ENCODE measurements at regions not wholly inside any gene's neighbourhood (a gene's known extent, or its start where the extent isn't known, plus 50 kb on each side); places are given as distances from the start of the nearest gene placed in this dataset.

DNA sequence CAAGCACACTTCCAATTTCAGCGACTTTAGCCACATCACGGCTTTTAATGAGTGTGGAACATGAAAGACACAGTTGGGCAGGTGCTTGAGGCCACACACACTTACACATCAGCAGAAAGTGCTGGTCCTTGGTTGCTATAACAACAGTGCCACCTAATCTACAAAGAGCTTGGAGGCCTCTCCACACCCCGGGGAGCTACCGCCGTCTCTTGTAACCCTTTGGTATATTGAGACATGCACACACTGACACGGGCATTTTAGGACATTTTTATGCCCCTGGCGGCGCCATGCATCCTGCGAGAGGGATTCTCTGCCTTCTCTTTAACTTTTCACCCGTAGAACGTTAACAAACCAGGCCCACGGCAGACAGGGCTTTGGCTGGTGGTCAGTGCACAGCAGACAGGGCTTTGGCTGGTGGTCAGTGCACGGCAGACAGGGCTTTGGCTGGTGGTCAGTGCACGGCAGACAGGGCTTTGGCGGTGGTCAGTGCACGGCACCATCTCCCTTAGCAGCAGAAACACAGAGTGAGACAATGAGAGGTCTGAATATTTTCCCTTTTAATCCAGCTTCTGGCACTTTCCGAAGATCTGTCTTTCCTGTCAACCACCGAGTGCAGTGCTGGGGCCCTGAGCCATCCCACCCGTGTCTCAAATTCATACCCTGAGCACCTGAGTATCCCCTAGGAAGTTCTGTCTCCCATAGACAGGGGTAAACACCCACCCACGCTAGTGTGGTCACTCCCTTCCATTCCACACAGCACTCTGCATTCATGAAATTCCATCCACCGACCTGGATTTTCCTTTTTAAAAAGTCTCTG lies 116.6 kb upstream of the RPS6KA2 start:
- TF ChIP-seq POLR2AphosphoS5 (IDR thresholded peaks at IDR 0.05) = no peak
- 72% methylated on average over 21 of the region's 21 CpGs for WGBS
- DNase-seq (ENCODE audit: low spot score) = no peak
- Histone ChIP-seq H3K9me3 (no peaks in the 10 kb centered on the region), H3K36me3 (no peaks in the 10 kb centered on the region), H3K27ac (no peak overlapping the region), H3K27me3 (replicated peaks; ENCODE audit: insufficient read depth) (no peaks in the 10 kb centered on the region), H3K4me3 (no peak overlapping the region), H3K4me1 (replicated peaks) (no peaks in the 10 kb centered on the region)
- intact Hi-C loops (cut with DNase I) = no loop called here

DNA sequence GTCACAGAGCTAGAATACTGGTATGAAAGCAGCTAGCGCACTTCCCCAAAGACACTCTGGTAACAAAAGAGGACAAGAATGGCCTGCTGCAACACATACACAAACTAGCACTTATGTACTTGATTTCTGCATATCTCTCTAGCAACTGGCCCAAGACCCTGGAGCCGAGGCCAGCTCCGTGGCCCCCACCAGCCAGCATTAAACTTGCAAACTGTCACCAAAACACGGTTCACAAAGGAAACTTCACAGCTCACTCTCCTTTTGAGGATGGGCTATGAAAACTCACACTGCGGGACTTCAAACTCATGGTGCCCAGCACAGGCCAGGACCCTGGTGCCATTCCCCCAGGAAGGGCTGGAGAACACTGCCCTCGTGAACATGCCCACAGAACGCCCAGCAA lies 115.9 kb upstream of the RPS6KA2 start:
- TF ChIP-seq, protein P1, sequence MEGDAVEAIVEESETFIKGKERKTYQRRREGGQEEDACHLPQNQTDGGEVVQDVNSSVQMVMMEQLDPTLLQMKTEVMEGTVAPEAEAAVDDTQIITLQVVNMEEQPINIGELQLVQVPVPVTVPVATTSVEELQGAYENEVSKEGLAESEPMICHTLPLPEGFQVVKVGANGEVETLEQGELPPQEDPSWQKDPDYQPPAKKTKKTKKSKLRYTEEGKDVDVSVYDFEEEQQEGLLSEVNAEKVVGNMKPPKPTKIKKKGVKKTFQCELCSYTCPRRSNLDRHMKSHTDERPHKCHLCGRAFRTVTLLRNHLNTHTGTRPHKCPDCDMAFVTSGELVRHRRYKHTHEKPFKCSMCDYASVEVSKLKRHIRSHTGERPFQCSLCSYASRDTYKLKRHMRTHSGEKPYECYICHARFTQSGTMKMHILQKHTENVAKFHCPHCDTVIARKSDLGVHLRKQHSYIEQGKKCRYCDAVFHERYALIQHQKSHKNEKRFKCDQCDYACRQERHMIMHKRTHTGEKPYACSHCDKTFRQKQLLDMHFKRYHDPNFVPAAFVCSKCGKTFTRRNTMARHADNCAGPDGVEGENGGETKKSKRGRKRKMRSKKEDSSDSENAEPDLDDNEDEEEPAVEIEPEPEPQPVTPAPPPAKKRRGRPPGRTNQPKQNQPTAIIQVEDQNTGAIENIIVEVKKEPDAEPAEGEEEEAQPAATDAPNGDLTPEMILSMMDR (IDR thresholded peaks at IDR 0.05) = no peak
- no peak for TF ChIP-seq POLR2AphosphoS5 (IDR thresholded peaks at IDR 0.05)
- no peak for TF ChIP-seq POLR2A (IDR thresholded peaks at IDR 0.05)
- Histone ChIP-seq H3K36me3 (no peaks in the 10 kb centered on the region), H3K9me3 (no peaks in the 10 kb centered on the region), H3K27ac (no peak overlapping the region), H3K4me3 (no peak overlapping the region), H3K27me3 (replicated peaks; ENCODE audit: insufficient read depth) (no peaks in the 10 kb centered on the region), H3K4me1 (replicated peaks) (no peaks in the 10 kb centered on the region)
- intact Hi-C loops (cut with DNase I) = no loop called here
- DNase-seq (ENCODE audit: low spot score) = no peak
- 89% methylated on average over 7 of the region's 7 CpGs for WGBS

DNA sequence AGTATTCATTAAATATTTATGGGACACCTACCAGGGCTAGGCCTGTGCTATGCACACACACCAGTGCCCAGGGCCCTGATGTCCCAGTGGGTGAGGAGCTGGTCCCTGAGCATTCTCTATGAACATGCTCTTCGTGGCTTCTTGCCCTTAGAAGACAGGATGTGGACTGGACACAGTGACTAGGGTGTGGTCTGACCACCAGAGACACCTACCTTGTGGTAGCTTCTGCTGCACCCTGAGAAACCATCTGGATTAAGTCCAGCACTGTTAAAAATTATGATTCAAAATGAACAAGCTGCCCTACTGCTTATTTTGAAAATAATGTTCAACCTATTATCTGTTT lies 112.9 kb upstream of the RPS6KA2 start:
- Histone ChIP-seq H3K27ac (no peak overlapping the region), H3K27me3 (replicated peaks; ENCODE audit: insufficient read depth) (no peaks in the 10 kb centered on the region), H3K4me1 (replicated peaks) (no peaks in the 10 kb centered on the region), H3K36me3 (no peaks in the 10 kb centered on the region), H3K9me3 (no peaks in the 10 kb centered on the region), H3K4me3 (no peak overlapping the region)
- intact Hi-C loops (cut with DNase I) = no loop called here
- TF ChIP-seq POLR2A (IDR thresholded peaks at IDR 0.05) = no peak
- no peak for TF ChIP-seq POLR2AphosphoS5 (IDR thresholded peaks at IDR 0.05)
- TF ChIP-seq, protein P1 (IDR thresholded peaks at IDR 0.05) = no peak
- DNase-seq (ENCODE audit: low spot score) = no peak
- 82% methylated on average over 1 of the region's 1 CpG for WGBS

DNA sequence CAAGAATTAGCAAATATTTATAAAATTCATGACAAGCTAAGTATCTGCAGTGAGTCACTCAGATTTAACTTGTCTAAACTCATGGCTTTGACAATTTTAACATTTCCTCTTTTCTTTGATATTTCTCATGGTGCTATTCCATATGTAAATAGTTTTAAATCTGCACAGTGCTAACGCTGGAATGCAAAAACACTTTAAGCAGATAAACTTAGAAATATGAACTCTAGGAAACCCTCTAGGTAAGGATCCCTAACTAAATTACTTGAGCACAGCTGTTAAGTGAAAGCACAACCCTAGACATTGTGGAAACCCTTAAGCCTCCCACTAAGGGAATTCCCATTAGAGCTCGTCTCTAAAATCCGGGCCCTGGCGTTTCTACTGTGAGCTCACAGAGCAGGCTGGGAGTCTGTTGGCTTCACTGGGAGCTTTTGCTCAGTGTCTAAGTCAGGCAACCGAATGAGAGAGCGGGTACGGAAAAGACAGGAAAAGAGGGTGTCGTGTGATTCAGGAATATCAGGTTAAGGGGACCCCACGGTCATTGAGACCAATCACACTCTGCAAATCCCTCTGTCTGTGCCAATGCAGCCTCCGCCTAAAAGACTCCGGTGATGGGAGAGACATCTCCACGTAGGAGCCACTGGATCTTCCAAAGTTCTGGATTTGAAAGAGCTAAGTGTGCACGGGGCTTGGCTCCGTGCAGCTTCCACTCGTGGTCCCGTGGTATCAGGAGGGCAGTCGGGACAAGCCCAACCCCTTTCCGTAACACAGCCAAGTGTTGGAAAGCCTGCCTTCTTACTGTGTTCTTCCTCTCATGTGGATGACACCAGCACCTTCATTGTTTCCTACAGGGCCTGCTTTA lies 112.3 kb upstream of the RPS6KA2 start:
- 87% methylated on average over 18 of the region's 18 CpGs for WGBS
- Histone ChIP-seq H3K4me1 (replicated peaks) (no peaks in the 10 kb centered on the region), H3K9me3 (no peaks in the 10 kb centered on the region), H3K4me3 (no peak overlapping the region), H3K27me3 (replicated peaks; ENCODE audit: insufficient read depth) (no peaks in the 10 kb centered on the region), H3K36me3 (no peaks in the 10 kb centered on the region), H3K27ac (no peak overlapping the region)
- intact Hi-C loops (cut with DNase I) = no loop called here
- TF ChIP-seq POLR2A (IDR thresholded peaks at IDR 0.05) (no peak), POLR2AphosphoS5 (IDR thresholded peaks at IDR 0.05) (no peak)
- TF ChIP-seq, protein P1 (IDR thresholded peaks at IDR 0.05) = no peak
- DNase-seq (ENCODE audit: low spot score) = no peak

DNA sequence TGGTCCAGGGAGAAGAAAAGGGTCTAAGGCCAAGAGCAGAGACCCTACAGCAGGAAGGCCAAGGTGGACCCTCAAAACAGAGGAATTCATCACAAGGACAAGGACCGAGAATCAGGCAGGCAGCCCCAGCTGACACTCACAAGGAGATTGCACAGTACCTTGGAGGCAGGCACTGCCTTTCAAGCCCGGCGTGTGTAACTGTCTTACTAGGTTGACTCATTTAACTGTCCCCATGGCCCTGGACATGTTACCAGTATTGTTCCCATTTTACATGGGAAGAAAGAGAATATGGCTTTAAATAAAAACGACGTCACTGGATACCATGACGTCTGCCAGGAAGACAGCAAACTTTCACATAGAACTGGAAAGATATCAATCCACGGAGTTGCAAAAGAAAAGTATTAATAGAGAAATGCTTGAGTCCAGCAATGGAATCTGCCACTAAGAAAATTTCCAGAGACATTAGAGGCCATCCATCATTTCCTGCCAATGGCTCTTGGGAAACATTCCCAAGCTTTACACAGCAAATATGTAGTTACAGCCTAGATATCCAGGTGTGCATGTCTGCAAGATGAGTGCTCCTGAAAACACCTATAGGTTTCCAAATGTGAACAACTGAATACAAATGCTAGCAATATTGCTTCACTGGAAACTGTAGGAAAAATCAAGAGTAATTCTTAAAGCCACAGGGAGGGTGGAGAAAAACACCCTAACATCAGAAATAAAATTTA lies 111.5 kb upstream of the RPS6KA2 start:
- TF ChIP-seq POLR2AphosphoS5 (IDR thresholded peaks at IDR 0.05) (no peak), POLR2A (IDR thresholded peaks at IDR 0.05) (no peak)
- TF ChIP-seq, protein P1 (IDR thresholded peaks at IDR 0.05) = no peak
- Histone ChIP-seq H3K4me3 (no peak overlapping the region), H3K36me3 (no peaks in the 10 kb centered on the region), H3K27ac (no peak overlapping the region), H3K27me3 (replicated peaks; ENCODE audit: insufficient read depth) (no peaks in the 10 kb centered on the region), H3K4me1 (replicated peaks) (no peaks in the 10 kb centered on the region), H3K9me3 (no peaks in the 10 kb centered on the region)
- intact Hi-C loops (cut with DNase I) = no loop called here
- WGBS = 83% methylated on average over 7 of the region's 7 CpGs
- no peak for DNase-seq (ENCODE audit: low spot score)
